ENCODE measurements at regions not wholly inside any gene's neighbourhood (a gene's known extent, or its start where the extent isn't known, plus 50 kb on each side); places are given as distances from the start of the nearest gene placed in this dataset.

GRCh38 chr17:59464246-59464645, 101.2 kb upstream of the DHX40 start:
- H2BK120ac ChIP-seq (ENCODE audit: low read depth, low read length, poor library complexity, severe bottlenecking) = no peak overlapping the region
- peaks cover 5 to 8% of the 10 kb centered on the region in 2 experiments; a peak in 2 of 4 replicates for H3K4me1 Mint-ChIP-seq
- no peaks in the 10 kb centered on the region for H3K23me2 ChIP-seq (ENCODE audit: insufficient read length, low read depth, low read length, poor library complexity, severe bottlenecking)
- no peak overlapping the region for H3K27ac Mint-ChIP-seq
- H3K4ac ChIP-seq (ENCODE audit: low read depth, low read length) = no peak overlapping the region
- no peak overlapping the region for H3K4me3 Mint-ChIP-seq
- H4K8ac ChIP-seq (replicated peaks; ENCODE audit: insufficient read length, low read depth, low read length) = no peak overlapping the region
- H3K4me1 ChIP-seq (ENCODE audit: insufficient read depth, low read length) = no peaks in the 10 kb centered on the region
- no peak overlapping the region for H2BK12ac ChIP-seq (ENCODE audit: insufficient read length, low read depth, low read length)
- H3K23ac ChIP-seq (ENCODE audit: insufficient read length, low read depth, low read length) = no peak overlapping the region
- H2AFZ ChIP-seq (ENCODE audit: low read length) = no peak overlapping the region
- no peak overlapping the region for H2BK5ac ChIP-seq (ENCODE audit: insufficient read length, low read length)
- no peak overlapping the region for H3K4me2 ChIP-seq (ENCODE audit: insufficient read depth, insufficient read length, low read length)
- no peak overlapping the region for H3K27ac ChIP-seq (ENCODE audit: insufficient read length, low read depth, low read length)
- no peak overlapping the region for H3T11ph ChIP-seq (ENCODE audit: low read length)
- WGBS (ENCODE audit: extremely low coverage, insufficient read length, low lambda C conversion rate) = no CpG with 5 or more reads among the region's 5 CpGs
- no peaks in the 10 kb centered on the region for H3K79me1 ChIP-seq (ENCODE audit: insufficient read depth, low read depth, low read length, poor library complexity, severe bottlenecking)
- TF ChIP-seq CTCF (conservative IDR thresholded peaks at IDR 0.05) = no peak
- peaks cover 4% of the 10 kb centered on the region; the same call in 1 of the 2 replicates for H3K27me3 Mint-ChIP-seq (ENCODE audit: low read depth)
- H2BK20ac ChIP-seq (ENCODE audit: low read depth, low read length, poor library complexity, severe bottlenecking) = no peak overlapping the region
- no peaks in the 10 kb centered on the region for H3K27me3 ChIP-seq (ENCODE audit: insufficient read depth, low read length)
- H3K9me3 Mint-ChIP-seq = no peaks in the 10 kb centered on the region
- no peak overlapping the region for H3K18ac ChIP-seq (ENCODE audit: insufficient read length, low read depth, low read length)
- no peaks in the 10 kb centered on the region for H3K9me3 ChIP-seq (ENCODE audit: control insufficient read depth, low read depth, low read length)
- H3K9ac ChIP-seq (ENCODE audit: extremely low read depth, insufficient read length, low read length) = no peak overlapping the region
- no peak overlapping the region for H3K56ac ChIP-seq (ENCODE audit: insufficient read length, low read depth, low read length)
- H4K91ac ChIP-seq (ENCODE audit: insufficient read length, low read depth, low read length) = no peak overlapping the region
- no peaks in the 10 kb centered on the region for H3K36me3 Mint-ChIP-seq (ENCODE audit: insufficient read depth in 1 of 3, low read depth in 3 of 3)
- H2AK5ac ChIP-seq (ENCODE audit: insufficient read length, low read length) = no peak overlapping the region
- no peak for DNase-seq
- no peaks in the 10 kb centered on the region for H4K20me1 ChIP-seq (ENCODE audit: control insufficient read depth, insufficient read depth, insufficient read length)
- H3K14ac ChIP-seq (ENCODE audit: insufficient read depth, low read length) = no peak overlapping the region
- H3K79me2 ChIP-seq (ENCODE audit: insufficient read depth, low read length) = no peaks in the 10 kb centered on the region
- no peak overlapping the region for H4K5ac ChIP-seq (ENCODE audit: insufficient read length, low read depth, low read length)
- no peak overlapping the region for H2BK15ac ChIP-seq (ENCODE audit: low read depth, low read length)
